Frontal cortex (tissue), 3 donors: ENCODE measurements at regions not wholly inside any gene's neighbourhood (a gene's known extent, or its start where the extent isn't known, plus 50 kb on each side); places are given as distances from the start of the nearest gene placed in this dataset.
"Not testable (repeated sequence)": the region's sequence is repeated elsewhere in the genome, so short reads cannot be mapped to it uniquely, and the experiment has no call there.

Source experiments
- DNase-seq, 2 donors: peaks; one replicate each; pipeline ENCODE4 v3.0.0; 2012; ENCODE audit warnings: low spot score in 2 of 2
- FAIRE-seq: peaks from 2 replicates; lab custom pipeline; 2012; peaks lifted over from hg19 to GRCh38; lab: Jason Lieb, UNC
- donor health status: control.
- donor health status: control.
- donor health status: control.

- no peak for DNase-seq
These were observed 787.1 kb upstream of the CTNND2 start for GRCh38 chr5:12691330-12691729.

GRCh38 chr5:12690361-12690760 is 786.1 kb upstream of the CTNND2 start:
- FAIRE-seq (no peak), DNase-seq (no peak)

More at GRCh38 chr5:12691330-12691729, 787.1 kb upstream of the CTNND2 start:
- FAIRE-seq, result no peak

GRCh38 chr5:12683249-12683648 is 779.0 kb upstream of the CTNND2 start:
- FAIRE-seq, result no peak
- no peak for DNase-seq

- DNase-seq (no peak), FAIRE-seq (peak; percentile 99)
These were observed 775.5 kb upstream of the CTNND2 start for GRCh38 chr5:12679731-12680130.

- no peak for FAIRE-seq
These were observed 771.7 kb upstream of the CTNND2 start for GRCh38 chr5:12675959-12676358.

GRCh38 chr5:12672141-12672540 is 767.9 kb upstream of the CTNND2 start:
- DNase-seq, result no peak
- FAIRE-seq, result no peak

More at GRCh38 chr5:12675959-12676358, 771.7 kb upstream of the CTNND2 start:
- DNase-seq, result no peak

- FAIRE-seq (no peak), DNase-seq (no peak)
These were observed 765.1 kb upstream of the CTNND2 start for GRCh38 chr5:12669326-12669725.

- no peak for FAIRE-seq
- no peak for DNase-seq
These were observed 764.3 kb upstream of the CTNND2 start for GRCh38 chr5:12668564-12668963.

- DNase-seq, FAIRE-seq: not testable (repeated sequence)
These were observed 763.6 kb upstream of the CTNND2 start for GRCh38 chr5:12667818-12668217.

- DNase-seq, FAIRE-seq: not testable (repeated sequence)
These were observed 761.5 kb upstream of the CTNND2 start for GRCh38 chr5:12665772-12666171.

GRCh38 chr5:12662545-12663314 is 758.5 kb upstream of the CTNND2 start:
- no peak for DNase-seq
- FAIRE-seq, result no peak

GRCh38 chr5:12661617-12662370 is 757.5 kb upstream of the CTNND2 start:
- no peak for DNase-seq
- FAIRE-seq, result no peak

GRCh38 chr5:12660279-12661107 is 756.2 kb upstream of the CTNND2 start:
- DNase-seq, FAIRE-seq: not testable (repeated sequence)

- no peak for DNase-seq
- FAIRE-seq, result no peak
These were observed 755.4 kb upstream of the CTNND2 start for GRCh38 chr5:12659686-12660085.

- FAIRE-seq (no peak), DNase-seq (no peak)
These were observed 754.7 kb upstream of the CTNND2 start for GRCh38 chr5:12658871-12659446.

- not testable (repeated sequence) for FAIRE-seq, DNase-seq
These were observed 753.7 kb upstream of the CTNND2 start for GRCh38 chr5:12657914-12658474.

- DNase-seq (no peak), FAIRE-seq (no peak)
These were observed 751.4 kb upstream of the CTNND2 start for GRCh38 chr5:12655675-12656074.

GRCh38 chr5:12652201-12652600 is 748.0 kb upstream of the CTNND2 start:
- FAIRE-seq, result no peak
- DNase-seq, result no peak

GRCh38 chr5:12648558-12648957 is 744.3 kb upstream of the CTNND2 start:
- FAIRE-seq (no peak), DNase-seq (no peak)

GRCh38 chr5:12647613-12648012 is 743.4 kb upstream of the CTNND2 start:
- FAIRE-seq (no peak), DNase-seq (no peak)
